ENCODE measurements at regions not wholly inside any gene's neighbourhood (a gene's known extent, or its start where the extent isn't known, plus 50 kb on each side); places are given as distances from the start of the nearest gene placed in this dataset.
"Not testable (repeated sequence)": the region's sequence is repeated elsewhere in the genome, so short reads cannot be mapped to it uniquely, and the experiment has no call there.

DNA sequence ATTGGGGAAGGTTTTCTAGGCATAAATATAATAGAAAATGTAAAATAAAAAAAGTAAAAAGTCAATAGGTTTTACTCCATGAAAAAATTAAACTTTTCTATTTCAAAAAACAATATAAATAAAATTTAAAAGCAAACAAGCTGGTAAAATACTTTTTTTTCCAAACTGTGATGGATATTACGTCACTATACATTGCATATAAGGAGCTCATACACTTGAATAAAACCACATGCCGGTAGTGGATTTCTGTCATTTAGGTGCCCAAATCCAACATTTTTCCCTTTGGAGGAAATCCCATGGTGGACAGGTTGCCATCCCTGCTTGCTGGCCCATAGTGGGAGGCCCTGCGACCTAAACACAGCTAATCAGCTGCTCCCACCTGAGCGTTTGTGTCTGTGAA is 289.4 kb upstream of the HNRNPA3 start:
- TF ChIP-seq EP300 (IDR thresholded peaks at IDR 0.05) (no peak), POLR2A (IDR thresholded peaks at IDR 0.05) (no peak), POLR2AphosphoS5 (IDR thresholded peaks at IDR 0.05) (no peak)
- TF ChIP-seq, protein P1, sequence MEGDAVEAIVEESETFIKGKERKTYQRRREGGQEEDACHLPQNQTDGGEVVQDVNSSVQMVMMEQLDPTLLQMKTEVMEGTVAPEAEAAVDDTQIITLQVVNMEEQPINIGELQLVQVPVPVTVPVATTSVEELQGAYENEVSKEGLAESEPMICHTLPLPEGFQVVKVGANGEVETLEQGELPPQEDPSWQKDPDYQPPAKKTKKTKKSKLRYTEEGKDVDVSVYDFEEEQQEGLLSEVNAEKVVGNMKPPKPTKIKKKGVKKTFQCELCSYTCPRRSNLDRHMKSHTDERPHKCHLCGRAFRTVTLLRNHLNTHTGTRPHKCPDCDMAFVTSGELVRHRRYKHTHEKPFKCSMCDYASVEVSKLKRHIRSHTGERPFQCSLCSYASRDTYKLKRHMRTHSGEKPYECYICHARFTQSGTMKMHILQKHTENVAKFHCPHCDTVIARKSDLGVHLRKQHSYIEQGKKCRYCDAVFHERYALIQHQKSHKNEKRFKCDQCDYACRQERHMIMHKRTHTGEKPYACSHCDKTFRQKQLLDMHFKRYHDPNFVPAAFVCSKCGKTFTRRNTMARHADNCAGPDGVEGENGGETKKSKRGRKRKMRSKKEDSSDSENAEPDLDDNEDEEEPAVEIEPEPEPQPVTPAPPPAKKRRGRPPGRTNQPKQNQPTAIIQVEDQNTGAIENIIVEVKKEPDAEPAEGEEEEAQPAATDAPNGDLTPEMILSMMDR (IDR thresholded peaks at IDR 0.05) = no peak
- Histone ChIP-seq H3K4me1 (peaks cover 0 to 4% (median 0%) of the 10 kb centered on the region in 4 donors), H3K27me3 (no peaks in the 10 kb centered on the region), H3K4me3 (no peak overlapping the region), H3K27ac (no peak overlapping the region), H3K9me3 (peaks cover 0 to 9% (median 0%) of the 10 kb centered on the region in 4 donors), H3K36me3 (no peaks in the 10 kb centered on the region)
- no peak for DNase-seq
- intact Hi-C loops (cut with DNase I; ENCODE audit: low total_unique reads) = no loop called here
- 87 to 91% (median 90%) methylated on average over 4 of the region's 4 CpGs for WGBS, 5 donors

DNA sequence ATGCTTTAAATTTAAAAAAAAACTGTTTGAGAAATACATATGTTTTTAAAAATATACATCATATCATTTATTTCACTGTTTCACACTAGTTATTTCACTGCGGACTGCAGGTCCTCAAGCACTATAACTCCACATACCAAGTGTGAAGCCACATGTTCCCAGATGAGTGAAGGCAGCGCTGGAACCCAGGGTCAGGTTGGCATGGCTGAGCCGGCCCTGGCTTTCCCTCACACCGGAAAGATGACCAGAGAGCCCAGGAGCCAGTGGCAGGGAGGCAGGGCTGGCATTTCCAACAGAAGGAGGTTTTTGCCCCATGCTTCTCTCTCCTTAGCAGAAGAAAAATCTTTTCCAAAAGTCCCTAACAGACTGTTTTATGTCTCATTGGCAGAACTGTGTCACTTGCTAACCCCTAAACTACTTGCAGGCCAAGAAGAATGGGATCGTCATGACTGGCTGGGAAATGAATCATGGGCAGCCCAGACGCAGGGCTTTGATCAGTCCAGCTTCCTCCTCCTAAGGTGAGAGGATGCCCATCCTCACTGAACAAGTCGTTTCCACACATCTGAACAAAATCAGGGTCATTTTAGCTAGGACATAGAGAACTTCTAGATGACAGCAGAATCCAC is 287.6 kb upstream of the HNRNPA3 start:
- 73 to 80% (median 74%) methylated on average over 7 of the region's 7 CpGs for WGBS, 5 donors
- Histone ChIP-seq H3K4me3 (no peak overlapping the region), H3K27me3 (no peaks in the 10 kb centered on the region), H3K27ac (no peak overlapping the region), H3K36me3 (no peaks in the 10 kb centered on the region), H3K9me3 (peaks cover 0 to 9% (median 0%) of the 10 kb centered on the region in 4 donors), H3K4me1 (peaks cover 0 to 4% (median 0%) of the 10 kb centered on the region in 4 donors)
- no peak for DNase-seq
- no peak for TF ChIP-seq POLR2AphosphoS5 (IDR thresholded peaks at IDR 0.05)
- no peak for TF ChIP-seq POLR2A (IDR thresholded peaks at IDR 0.05)
- TF ChIP-seq, protein P1 (IDR thresholded peaks at IDR 0.05) = no peak
- TF ChIP-seq EP300 (IDR thresholded peaks at IDR 0.05) = no peak
- intact Hi-C loops (cut with DNase I; ENCODE audit: low total_unique reads) = no loop called here

DNA sequence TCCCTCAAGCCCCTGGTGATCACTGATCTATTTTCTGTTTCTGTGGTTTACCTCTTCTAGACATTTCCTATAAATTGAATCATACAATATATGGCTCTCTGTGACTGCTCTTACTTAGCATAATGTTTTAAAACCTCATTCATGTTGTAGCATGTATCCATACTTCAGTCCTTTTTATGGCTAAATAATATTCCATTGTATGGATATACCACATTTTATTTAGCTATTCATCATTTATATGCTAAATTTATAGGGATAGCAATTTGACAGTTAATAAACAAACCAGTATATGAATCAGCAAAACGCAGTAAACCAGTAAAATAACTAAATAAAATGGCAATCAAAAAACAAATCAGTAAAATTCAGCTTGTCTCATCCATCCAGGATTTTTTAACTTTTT is 286.1 kb upstream of the HNRNPA3 start:
- Histone ChIP-seq H3K27ac (no peak overlapping the region), H3K4me3 (no peak overlapping the region), H3K9me3 (peaks cover 0 to 9% (median 0%) of the 10 kb centered on the region in 4 donors), H3K27me3 (no peaks in the 10 kb centered on the region), H3K36me3 (no peaks in the 10 kb centered on the region), H3K4me1 (peaks cover 0 to 4% (median 0%) of the 10 kb centered on the region in 4 donors)
- no peak for DNase-seq
- 0 to 86% (median 41%) methylated on average over 1 of the region's 1 CpG for WGBS, 5 donors
- TF ChIP-seq POLR2A (IDR thresholded peaks at IDR 0.05) = no peak
- TF ChIP-seq, protein P1 (IDR thresholded peaks at IDR 0.05) = no peak
- TF ChIP-seq EP300 (IDR thresholded peaks at IDR 0.05) = no peak
- no peak for TF ChIP-seq POLR2AphosphoS5 (IDR thresholded peaks at IDR 0.05)
- intact Hi-C loops (cut with DNase I; ENCODE audit: low total_unique reads) = no loop called here

GRCh38 chr2:176929387-176929786 is 283.2 kb upstream of the HNRNPA3 start:
- H3K9me3 ChIP-seq; H3K27ac ChIP-seq; intact Hi-C loops (cut with DNase I; ENCODE audit: low total_unique reads); H3K4me1 ChIP-seq; DNase-seq; H3K27me3 ChIP-seq; H3K4me3 ChIP-seq; H3K36me3 ChIP-seq: not testable (repeated sequence)
- WGBS, 5 donors = 56 to 80% (median 70%) methylated on average over 2 of the region's 2 CpGs

All from stomach (tissue), 8 donors.